ENCODE measurements at regions not wholly inside any gene's neighbourhood (a gene's known extent, or its start where the extent isn't known, plus 50 kb on each side); places are given as distances from the start of the nearest gene placed in this dataset.

GRCh38 chr6:141472162-141472928, 660.4 kb upstream of the GJE1 start:
- no peak for TF ChIP-seq CTCF (IDR thresholded peaks at IDR 0.05)
- no peak for TF ChIP-seq EP300 (IDR thresholded peaks at IDR 0.05)
